Activated CD8-positive, alpha-beta memory T cell treated with anti-CD3 and anti-CD28 coated beads for 36 hours (primary cell): ENCODE measurements at regions not wholly inside any gene's neighbourhood (a gene's known extent, or its start where the extent isn't known, plus 50 kb on each side); places are given as distances from the start of the nearest gene placed in this dataset.
"Not testable (repeated sequence)": the region's sequence is repeated elsewhere in the genome, so short reads cannot be mapped to it uniquely, and the experiment has no call there.

Experiments used
- CTCF ChIA-PET: fragments of 350-600 bp; sonication (Branson Sonifier 250); formaldehyde crosslinking; loops from one replicate; lab custom pipeline; 2021; ENCODE audit warnings: antibody characterized with exemption; lab: Charles Lee
- POLR2A ChIA-PET: fragments of 350-600 bp; sonication (Branson Sonifier 250); formaldehyde crosslinking; loops from one replicate; lab custom pipeline; 2021; ENCODE audit warnings: antibody characterized with exemption; lab: Charles Lee

DNA sequence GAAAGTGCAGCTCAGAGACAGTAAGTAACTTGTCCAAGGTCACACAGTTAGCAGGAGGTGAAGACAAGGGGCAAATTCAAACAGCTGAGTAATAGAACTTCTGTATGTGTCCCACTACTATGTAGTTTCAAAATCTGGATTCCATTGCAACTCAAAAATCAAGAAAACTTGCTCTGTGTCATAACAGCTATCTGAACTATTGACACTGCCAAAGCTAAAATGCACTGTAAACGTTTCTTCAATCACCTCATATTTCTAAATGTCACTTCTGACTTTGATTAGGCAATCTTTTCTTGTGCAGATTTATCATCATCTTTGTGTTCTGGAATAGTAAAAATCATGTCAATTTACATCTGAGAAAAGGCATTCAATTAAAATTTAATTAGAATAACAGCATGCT, 957.6 kb downstream of the MRPL39 start:
- ChIA-PET POLR2A (no interaction called here), CTCF (no interaction called here)

DNA sequence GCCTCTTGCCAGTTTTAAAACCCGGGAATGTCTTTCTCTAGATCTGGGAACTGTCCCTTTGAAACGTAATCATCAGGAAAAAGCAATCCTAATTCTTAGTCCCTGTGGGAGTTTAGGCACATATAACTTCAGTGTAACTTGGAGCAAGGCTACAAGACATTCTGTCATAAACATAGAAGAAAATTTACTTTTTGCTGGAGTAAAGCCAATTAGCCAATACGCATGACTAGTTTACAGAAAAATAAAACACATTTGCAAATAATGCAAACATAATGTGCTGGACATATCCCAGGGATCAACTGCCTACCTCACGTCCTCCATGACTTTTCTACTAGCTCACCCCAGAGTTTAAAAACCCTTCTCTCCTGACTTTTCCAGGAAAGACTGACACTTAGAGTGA, 970.6 kb downstream of the MRPL39 start:
- CTCF ChIA-PET = no interaction called here

DNA sequence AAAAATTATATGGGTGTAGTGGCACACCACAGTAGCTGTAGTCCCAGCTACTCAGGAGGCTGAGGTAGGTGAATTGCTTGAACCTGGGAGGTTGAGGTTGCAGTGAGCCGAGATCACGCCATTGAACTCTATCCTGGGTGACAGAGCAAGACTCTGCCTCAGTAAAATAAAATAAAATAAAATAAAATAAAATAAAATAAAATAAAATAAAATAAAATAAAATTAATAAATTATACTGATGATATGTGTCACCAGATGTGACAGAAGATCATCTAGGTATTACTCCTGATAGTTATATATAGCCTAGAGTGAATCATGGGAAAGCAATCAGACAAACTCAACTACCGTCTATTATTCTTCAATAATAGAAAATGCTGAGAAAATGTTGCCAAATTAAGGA, 972.5 kb downstream of the MRPL39 start:
- CTCF ChIA-PET = no interaction called here
- POLR2A ChIA-PET = no interaction called here

More for the DNA sequence above, 970.6 kb downstream of the MRPL39 start:
- POLR2A ChIA-PET = no interaction called here

DNA sequence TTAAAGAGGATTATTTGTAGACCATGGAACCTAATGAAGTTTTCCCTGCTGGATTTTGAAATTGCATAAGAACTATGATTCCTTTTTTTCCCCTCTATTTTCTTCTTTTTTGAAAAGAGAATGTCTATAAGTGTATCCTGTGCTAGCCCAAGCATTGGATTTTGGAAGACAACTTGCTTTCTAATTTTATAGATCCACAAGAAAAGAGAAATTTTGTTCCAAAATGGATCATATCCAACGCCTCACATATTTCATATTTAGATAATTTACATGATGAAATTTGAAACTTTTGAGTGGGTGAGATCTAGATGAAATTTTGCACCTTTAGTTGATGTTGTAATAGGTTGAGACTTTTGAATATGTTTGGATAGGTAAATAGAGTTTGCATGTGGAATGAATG, 978.7 kb downstream of the MRPL39 start:
- POLR2A ChIA-PET = no interaction called here
- CTCF ChIA-PET = no interaction called here

DNA sequence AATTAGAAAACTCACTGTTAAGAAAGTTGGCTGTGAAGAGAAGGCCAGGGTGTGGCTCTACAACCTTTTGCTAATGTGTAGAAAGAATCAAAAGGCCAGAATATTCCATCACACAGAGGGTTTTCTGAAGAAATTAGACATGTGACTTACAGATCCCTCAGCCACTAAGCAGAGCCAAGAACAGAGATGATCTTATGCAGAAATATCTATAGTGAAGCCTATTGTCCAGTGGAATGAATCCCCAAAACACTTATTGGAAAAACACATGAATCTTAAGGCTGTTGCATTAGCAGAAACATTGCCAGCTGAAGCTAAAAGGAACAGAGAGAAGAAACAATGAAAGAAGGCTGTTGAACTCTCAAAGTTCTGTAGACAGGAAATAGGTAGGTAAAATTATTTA, 979.2 kb downstream of the MRPL39 start:
- POLR2A ChIA-PET = no interaction called here
- CTCF ChIA-PET = no interaction called here

DNA sequence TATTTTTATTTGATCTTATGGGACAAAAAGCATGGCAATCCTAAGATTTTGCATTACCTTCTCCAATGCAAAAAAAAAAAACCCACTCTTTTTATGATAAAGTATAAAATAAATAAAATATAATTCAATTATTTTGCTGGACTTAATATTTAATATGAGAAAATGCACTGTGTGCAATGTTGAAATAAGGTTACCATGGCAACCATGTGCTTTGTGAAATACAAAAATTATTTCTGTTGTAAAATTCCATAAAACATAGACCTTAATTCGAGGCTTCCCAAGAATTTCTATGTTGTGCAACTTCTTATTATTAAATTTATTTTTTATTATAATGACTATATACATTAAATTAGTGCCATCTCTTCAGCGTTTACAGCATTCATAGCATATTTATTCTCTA, 989.5 kb downstream of the MRPL39 start:
- POLR2A ChIA-PET = no interaction called here
- CTCF ChIA-PET = no interaction called here

DNA sequence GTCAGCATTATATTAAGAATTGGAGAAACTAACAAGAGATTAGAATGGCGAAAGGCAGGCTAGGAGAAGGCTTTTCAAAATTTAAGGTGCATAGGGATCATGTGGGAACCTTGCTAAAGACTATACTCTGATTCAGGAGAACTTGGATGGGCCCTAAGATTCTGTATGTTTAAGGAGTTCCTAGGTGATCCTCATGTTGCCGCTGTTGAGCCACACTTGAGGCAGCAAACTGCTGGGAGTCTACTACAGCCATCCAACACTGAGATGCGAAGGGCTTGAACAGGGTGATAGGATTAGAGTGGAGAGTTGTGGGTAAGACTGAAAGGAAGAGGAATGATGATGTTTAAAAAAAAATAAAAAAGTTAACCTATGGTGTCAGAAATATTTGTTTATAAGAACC, 1013.2 kb downstream of the MRPL39 start:
- ChIA-PET CTCF (no interaction called here), POLR2A (no interaction called here)

DNA sequence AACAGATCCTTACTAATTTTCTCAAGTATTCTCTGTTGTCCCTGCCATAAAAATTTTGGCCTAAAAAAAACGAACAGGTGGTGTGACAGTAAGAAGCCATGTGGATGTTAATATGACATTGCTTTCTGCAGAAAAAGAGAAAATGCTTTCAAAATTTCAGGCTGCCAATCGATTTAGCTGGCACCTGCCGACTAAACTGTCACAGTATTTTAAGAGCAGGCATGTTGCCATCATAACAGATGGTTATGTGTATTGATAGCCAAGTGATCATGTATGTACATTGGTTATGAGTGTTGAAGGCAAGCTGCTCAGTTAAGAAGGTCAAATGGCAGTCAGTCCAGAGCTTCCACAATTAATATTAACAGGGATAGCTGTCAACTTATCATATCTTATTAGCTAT, 1017.0 kb downstream of the MRPL39 start:
- POLR2A ChIA-PET = no interaction called here

DNA sequence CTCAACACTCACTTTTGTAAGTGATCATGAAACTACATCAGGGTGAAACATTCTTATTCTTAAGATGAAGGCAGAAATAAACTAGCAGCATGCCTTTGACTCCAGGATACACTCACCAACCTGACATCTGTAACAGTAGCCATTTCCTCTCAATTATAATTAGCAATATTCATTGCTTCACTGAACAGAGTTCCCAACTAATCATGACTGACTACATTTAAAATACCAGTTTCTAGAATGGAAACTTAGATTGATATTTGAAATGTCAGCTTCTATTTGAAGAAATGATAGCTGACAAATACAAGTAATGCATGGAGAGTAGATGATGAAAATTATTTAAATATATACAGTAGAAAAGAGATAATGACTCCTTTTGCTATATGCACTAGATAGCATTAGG, 1023.8 kb downstream of the MRPL39 start:
- POLR2A ChIA-PET = no interaction called here
- CTCF ChIA-PET = no interaction called here

More for the DNA sequence above, 1017.0 kb downstream of the MRPL39 start:
- CTCF ChIA-PET = no interaction called here

DNA sequence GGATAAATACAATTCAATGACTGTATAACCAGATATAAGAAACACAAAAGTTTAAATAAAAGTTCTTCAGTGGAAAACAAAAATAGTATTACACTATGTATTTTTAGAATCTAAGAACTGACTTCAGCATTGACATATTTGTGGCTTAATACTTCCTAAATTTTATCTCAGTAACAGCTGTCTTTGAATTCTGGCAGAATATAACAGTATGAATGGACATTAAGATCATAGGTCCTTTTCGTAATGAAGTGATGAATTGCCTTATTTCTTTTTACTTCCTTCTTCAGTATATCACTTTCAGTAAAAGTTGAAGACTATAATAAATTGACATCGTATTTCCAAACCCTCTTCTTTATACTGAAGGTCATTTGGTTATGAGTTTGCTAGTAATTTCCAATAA, 1030.0 kb downstream of the MRPL39 start:
- POLR2A ChIA-PET = no interaction called here
- CTCF ChIA-PET = no interaction called here

DNA sequence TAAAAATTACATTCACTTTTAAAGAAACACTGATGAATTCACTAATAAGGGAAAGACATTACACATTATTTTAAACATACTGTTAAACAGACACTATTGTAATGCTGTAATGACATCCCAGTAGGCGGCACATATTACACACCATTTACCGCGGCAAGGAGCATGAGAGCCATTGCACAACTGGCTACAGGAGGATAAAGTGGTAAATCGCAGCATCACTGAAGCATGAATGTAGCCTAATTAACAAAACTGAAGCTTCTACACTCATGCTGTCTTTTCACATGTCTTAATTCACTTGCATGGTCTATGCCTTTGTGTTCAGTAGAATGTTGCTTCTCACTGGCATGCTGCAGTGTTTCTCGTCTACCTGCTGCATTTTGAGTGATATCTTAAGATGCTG, 1046.0 kb downstream of the MRPL39 start:
- CTCF ChIA-PET = no interaction called here

DNA sequence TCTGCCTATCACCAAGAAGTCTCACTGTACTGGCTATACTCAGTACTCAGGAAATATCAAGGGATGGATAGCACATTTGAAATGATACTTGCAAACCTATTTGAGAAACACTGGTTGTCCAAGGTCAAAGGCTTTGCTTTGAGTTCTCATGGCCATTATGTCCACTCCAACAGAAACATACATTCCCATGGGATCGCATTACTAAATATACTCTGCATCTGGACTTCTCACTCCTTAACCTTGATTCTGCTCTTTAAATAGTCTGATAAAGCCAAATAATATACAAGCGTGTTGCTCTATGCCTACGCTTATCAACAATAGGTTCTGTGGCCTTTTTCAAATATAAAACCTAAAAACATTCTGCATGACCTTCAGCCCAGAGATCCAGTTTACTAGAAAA, 1054.8 kb downstream of the MRPL39 start:
- POLR2A ChIA-PET = no interaction called here

More for the DNA sequence above, 1046.0 kb downstream of the MRPL39 start:
- POLR2A ChIA-PET = no interaction called here

DNA sequence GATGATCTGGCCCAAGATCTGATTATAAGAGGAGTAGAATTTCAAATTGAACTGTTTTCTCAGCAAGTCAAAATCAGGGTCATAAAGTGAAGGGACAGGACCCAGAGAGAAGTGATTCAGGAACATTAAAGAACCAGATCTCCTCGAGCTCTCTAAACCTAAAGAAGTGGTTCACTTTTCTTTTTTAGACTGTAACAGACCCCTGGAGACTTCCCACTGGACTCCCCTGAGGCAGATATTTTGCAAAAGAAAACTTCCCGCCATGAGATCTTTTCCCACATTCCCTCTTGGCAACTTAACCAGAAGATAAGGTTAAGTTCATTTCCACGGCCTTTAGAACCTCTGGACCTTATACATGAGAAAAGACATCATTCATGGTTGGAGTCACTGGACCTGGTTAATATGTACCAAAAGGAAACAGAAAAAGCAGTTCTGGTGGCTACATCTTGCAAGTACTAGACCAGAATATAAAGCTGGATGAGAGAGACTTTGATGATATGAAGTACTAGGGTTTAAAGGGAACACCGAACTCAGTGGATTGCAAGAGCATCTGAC, 1061.4 kb downstream of the MRPL39 start:
- CTCF ChIA-PET = no interaction called here
- POLR2A ChIA-PET = no interaction called here

More for the DNA sequence above, 1054.8 kb downstream of the MRPL39 start:
- CTCF ChIA-PET = no interaction called here

DNA sequence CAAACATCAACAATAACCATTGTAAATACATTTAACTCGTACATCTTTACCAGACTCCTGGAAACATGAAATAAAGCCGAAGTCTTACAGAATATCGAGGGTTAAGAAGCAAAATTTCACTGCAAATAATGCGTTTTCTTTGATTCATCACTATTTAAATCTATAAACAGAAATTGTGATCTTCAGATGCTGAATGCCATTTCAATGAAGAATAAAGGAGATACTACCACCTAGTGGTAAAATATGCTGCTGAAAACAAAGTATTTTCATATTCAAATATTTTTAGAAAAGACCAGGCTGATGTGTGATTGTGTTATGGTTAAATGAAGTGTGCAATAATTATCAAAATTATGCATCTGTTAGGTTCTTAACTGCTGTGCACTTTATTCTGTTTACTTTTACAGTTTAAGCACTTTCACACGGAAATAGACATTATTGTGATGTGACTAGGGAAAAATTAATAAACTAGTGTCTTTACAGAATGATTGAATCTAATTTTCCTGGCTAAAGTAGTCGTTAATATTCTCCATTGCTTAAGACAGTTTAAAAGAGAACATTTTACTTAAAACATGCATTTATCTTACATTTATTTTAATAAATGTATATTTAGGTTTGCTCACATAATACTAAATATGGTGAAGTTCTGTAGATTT, 1093.1 kb downstream of the MRPL39 start:
- POLR2A ChIA-PET = no interaction called here
- CTCF ChIA-PET = no interaction called here

DNA sequence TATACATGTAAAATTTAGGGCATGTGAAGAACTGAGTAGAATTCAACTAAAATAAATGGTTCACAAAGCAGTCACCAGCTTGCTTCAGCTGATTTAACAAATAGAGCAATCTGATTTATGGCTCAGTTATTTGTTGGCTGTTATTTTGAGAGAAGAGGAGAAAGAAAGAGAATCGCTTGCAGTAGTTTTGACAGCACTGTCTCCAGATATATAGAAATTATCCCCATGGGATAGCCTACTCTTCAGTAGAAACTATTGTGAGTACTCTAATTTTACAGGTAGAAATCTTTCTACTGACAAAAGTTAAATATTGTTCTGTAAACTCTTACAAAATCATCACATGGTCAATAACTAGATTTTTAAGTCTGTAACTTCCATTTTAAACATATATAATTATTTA, 1098.2 kb downstream of the MRPL39 start:
- CTCF ChIA-PET = no interaction called here
- POLR2A ChIA-PET = no interaction called here

DNA sequence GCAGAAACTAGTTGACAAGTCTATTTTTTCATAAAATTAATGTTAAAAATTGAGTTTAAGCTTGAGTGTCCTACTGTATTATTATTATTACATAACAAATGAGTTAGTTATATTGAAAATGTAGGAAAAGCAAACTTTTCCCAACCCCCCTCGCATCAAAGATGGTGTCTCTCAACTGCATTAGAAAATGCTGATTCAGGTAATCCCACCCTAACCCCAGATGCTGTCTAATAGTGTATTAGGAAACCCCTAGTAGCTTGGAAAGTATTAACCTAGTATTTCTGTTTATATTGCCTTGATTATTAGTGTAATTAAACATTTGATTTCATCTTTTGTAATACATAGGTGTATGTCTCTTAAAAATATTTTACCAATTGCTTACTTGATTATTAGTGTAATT, 1120.3 kb downstream of the MRPL39 start:
- ChIA-PET CTCF (no interaction called here), POLR2A (no interaction called here)

DNA sequence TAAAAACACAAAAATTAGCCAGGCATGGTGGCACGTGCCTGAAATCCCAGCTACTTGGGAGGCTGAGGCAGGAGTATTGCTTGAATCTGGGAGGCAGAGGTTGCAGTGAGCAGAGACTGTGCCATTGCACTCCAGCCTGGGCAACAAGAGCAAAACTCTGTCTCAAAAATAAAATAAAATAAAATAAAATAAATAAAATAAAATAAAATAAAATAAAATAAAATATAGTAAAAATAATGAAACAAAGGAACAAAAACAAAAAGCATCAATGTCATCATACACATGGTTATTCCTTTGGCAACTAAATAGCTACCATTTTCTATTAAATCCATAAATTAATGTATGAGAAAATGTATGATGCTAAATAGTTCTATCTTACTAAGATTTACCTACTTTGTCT, 1123.9 kb downstream of the MRPL39 start:
- POLR2A ChIA-PET, CTCF ChIA-PET: not testable (repeated sequence)

DNA sequence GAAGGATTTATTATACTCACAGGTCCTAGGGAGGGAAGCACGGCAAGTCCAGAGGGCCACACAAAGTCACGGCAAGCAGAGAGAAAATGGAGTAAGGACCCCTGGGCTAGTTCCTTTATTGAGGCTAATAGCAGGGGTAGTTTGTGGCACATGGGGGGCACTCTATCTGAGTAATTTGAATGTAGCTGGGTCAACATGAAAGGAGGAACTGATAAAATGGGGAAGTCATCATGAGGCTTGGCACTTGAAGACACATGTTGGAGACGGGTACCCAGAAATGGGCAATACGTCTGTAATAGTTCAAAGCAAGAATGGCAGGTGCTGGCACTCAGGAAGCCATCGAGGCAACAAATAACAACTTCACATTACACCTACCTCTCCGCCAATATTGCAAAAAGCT, 1136.4 kb downstream of the MRPL39 start:
- CTCF ChIA-PET = no interaction called here
- POLR2A ChIA-PET = no interaction called here

DNA sequence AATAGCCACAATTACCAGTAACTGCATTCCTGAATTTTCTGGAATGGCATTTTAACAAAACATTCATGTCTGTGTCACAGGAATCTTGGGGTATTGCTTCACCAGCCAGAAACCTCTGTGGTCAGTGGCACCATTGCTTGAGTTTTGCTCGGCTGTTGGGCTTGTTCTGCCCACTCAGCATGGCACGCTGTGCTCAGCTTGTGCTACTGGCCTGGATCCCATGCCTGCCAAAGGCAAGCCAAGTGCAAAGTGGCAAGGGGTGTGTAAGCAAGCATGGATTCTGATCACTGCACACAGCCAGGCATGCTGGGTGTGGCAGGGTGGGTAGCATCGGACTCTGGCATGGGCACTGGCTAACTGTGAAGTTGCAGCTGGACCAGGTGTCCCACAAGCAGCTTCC, 1150.9 kb downstream of the MRPL39 start:
- ChIA-PET POLR2A (no interaction called here), CTCF (no interaction called here)

DNA sequence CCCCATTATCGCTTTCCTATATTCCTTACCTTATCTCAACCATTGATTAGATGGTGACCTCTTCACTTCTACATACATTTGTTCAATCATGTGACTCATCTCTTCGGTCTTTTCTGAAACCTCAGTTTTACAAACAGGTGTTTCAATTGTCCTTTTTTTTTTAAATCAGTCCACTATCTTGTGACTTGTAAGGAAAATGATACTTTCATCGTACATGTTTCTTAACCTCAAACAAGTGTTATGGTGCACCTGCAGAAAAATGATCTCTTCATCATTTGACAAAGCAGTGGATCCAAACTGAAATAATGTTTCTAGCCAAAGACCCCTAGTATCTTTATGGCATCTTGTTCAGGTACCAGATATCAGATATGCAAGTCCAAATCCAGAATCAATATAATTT, 1157.2 kb downstream of the MRPL39 start:
- CTCF ChIA-PET = no interaction called here
- POLR2A ChIA-PET = no interaction called here

DNA sequence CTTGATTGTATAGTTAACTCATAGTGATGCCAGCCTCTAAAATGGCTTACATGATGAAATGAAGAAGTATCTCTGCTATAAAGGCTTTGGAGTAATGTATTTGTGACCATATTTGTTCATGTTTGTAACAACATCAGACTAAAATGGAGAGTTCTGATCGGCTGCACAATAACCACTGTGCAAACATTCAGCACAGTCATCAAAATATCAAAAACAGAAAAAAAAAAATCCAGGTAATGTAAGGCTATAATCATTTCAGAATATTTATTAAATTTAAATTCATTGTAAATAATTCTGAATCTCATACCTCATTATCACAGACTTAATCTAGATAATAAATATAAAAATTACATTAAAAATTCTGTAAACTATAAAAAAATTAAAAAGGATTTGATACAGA, 1161.8 kb downstream of the MRPL39 start:
- CTCF ChIA-PET = no interaction called here
- POLR2A ChIA-PET = no interaction called here

DNA sequence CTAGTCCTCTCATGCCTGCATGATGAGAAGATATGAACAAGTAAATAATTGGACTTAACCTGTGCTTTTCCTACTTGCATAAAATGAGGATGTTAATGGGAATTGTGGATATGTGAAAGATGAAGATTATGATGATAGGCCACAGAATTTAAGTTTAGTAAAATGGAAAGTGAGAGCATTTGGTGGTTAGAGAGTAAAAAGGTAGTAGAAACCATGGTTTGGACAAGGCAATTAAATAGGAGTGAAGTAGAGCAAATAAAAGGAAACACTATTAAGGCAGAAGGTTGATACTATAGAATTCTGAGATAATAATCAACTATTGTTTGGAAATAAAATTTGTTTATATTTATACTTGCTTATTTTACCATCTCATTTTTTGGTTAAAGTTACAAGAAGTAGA, 1162.5 kb downstream of the MRPL39 start:
- POLR2A ChIA-PET = no interaction called here
- CTCF ChIA-PET = no interaction called here
